GM21723 (cell line): ENCODE measurements at regions not wholly inside any gene's neighbourhood (a gene's known extent, or its start where the extent isn't known, plus 50 kb on each side); places are given as distances from the start of the nearest gene placed in this dataset.
"Not testable (repeated sequence)": the region's sequence is repeated elsewhere in the genome, so short reads cannot be mapped to it uniquely, and the experiment has no call there.

Source experiments
- ATAC-seq: cut with Tn5 transposase; IDR thresholded peaks from one replicate; pipeline ENCODE4 v1.9.1; 2021; ENCODE audit warnings: mild to moderate bottlenecking, moderate library complexity; ENCODE audit not compliant: unreplicated experiment

GRCh38 chr6:21909321-21909720 lies 315.8 kb downstream of the SOX4 start:
- ATAC-seq = no peak

DNA sequence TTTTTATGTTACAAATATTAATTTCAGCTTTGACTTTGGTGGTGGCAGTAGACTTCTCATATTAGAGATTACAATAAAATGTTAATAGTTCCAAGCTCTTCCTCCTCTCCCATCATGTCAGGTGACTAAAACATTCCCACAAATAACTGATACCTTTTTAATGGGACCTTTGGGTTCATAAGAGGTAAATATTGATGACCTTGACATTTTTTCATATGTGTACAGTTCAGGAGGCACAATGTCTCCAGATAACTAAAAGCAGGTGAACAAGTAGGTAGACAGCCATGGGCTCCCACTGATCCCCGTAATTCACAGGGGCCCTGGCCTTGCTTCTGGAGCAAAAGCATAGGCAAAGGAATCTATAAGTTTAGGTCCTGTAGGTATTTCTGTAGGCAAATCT lies 317.7 kb downstream of the SOX4 start:
- no peak for ATAC-seq

- no peak for ATAC-seq
Measured at GRCh38 chr6:21912151-21912832, 318.7 kb downstream of the SOX4 start.

- no peak for ATAC-seq
Measured at GRCh38 chr6:21914121-21914973, 320.8 kb downstream of the SOX4 start.

GRCh38 chr6:21915707-21916260 lies 322.2 kb downstream of the SOX4 start:
- no peak for ATAC-seq

- no peak for ATAC-seq
Measured at GRCh38 chr6:21918041-21918440, 324.5 kb downstream of the SOX4 start.

DNA sequence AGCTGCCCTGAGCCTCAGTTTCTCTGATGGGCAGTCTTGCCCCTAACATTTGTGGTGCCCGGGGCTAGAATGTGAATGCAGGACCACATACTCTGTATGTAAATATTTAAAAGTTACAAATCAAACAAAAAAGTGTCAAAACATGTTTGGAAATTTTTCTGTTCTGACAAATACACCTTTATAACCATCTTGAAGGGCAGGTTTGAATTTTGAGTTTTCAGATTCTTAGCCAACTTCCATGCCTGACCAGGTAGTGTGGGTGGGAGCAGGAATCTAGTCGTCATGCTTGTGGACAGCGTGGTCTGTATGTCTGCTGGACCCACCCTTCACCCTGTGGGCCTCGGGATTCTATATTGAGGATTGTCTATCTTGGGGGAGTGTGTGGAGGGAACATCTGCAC lies 325.1 kb downstream of the SOX4 start:
- ATAC-seq = no peak

DNA sequence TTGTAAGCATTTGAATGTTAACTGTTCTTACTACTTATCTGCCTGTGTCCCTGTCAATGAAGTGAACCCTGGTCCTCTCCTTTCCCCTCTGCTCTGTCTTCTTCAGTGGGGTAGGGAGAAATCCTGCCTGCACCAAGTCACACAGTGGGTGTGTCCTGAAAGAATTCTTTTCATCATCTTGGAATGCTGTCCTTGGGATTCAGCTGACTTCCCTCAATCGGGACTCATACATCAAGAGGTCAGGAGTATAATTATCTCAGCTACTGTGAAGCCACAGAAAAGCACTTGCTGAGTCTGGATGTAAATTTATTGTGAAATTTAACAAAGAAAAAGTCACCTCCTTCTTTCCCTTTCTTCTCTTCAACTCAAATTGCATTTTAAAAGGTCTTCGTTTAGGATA lies 328.5 kb downstream of the SOX4 start:
- no peak for ATAC-seq

DNA sequence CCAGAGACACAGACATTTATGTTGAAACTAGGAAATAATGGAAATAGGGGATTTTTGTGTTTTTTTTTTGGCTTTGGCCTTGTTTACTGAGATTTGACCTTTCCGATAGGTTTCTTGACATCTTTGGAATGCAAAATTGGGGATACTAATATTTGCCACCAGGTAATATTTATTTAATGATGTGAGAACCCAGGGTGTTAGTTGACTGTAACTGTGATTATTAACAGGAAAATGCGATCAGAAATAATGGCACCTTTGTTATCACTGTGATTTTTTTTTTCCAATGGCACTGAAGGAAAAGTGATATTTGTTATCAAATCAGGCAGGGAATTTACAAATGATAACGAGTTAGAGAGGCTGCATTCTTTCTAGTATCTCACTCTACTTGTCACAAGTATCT lies 330.5 kb downstream of the SOX4 start:
- ATAC-seq = no peak

DNA sequence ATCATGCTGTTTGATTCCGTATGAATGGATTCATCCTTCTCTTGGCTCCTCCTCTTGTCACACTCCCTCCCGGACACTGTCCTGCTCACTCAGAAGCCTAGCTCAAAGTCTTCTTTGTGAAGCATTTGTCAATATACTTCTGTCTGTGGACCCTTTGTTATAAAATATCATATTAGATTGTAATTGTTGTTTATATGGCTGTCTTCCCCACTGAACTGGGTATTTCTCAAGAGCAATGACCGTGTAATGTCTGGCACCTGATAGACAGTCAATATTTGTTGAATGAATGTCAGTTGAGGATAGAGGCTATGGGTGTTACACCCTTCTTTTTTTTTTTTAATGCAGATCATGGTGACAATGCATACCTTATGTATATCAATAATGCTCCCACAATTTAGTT lies 335.3 kb downstream of the SOX4 start:
- no peak for ATAC-seq

- ATAC-seq = no peak
Measured at GRCh38 chr6:21931641-21932335, 338.2 kb downstream of the SOX4 start.

DNA sequence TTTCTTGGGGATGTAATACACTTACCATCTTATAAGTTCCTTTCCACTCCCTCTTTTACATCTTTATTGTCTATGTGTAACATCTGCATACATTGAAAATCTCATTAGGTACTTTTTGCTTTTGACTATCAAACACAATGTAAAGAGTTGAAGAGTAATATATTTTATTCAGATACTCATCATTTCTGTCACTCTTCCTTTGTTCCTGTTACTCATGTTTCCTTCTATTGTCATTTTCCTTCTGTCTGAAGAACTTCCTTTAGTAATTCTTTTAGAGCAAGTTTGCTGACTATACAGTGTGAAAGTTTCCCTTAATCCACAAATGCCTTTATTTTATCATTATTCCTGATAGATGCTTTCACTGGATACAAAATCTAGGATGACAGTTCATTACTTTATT lies 339.8 kb downstream of the SOX4 start:
- no peak for ATAC-seq

DNA sequence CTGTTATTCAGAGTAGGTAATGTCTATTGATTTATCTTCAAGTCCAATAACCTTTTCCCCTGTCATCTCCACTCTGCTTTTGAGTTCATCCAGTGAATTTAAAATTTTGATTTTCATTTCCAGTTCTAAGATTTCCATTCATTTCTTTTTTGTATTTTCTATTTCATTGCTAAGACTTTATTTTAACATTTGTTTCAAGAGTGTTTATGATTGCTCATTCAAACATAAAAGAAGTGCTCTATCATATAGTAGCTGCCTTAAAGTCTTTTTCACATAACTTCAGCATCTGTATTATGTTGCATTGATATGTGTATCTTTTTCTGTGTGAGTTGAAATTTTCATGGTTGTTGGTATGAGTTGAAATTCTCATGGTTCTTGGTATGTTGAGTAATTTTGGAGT lies 341.6 kb downstream of the SOX4 start:
- no peak for ATAC-seq

GRCh38 chr6:21935561-21936028 lies 342.0 kb downstream of the SOX4 start:
- ATAC-seq = no peak

DNA sequence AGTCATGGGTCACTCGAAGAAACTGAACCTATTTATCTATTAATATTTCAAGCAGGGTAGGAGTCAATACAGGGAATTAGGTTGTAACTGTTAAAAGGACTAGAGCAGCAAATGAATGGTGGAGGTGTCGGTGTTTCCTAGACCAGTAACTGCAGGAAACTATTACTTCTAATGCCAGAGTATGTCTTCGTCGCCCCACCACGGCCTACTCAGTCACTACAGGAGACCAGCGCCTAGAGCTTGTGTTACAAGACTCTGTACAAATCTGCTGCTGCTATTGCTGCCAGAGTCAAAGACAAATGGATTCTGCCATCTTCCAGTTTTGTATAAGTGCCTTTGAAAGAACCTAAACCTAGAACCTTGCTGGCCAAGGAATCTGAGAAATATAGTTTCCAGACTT lies 343.9 kb downstream of the SOX4 start:
- ATAC-seq = no peak

DNA sequence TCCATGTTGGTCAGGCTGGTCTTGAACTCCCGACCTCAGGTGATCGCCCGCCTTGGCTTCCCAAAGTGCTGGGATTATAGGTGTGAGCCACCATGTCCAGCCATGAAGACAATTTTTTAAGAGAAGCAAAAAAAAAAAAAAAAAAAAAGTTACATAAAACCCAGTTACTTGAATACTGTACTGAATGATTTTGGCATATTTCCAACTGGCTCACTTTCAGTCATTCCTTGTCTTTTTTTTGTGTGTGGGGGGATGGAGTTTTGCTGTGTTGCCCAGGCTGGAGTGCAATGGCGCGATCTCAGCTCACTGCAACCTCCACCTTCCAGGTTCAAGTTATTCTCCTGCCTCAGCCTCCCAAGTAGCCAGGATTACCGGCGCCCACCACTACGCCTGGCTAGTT lies 345.5 kb downstream of the SOX4 start:
- not testable (repeated sequence) for ATAC-seq

- ATAC-seq = no peak
Measured at GRCh38 chr6:21941926-21942325, 348.4 kb downstream of the SOX4 start.

- ATAC-seq = no peak
Measured at GRCh38 chr6:21942897-21943296, 349.3 kb downstream of the SOX4 start.

DNA sequence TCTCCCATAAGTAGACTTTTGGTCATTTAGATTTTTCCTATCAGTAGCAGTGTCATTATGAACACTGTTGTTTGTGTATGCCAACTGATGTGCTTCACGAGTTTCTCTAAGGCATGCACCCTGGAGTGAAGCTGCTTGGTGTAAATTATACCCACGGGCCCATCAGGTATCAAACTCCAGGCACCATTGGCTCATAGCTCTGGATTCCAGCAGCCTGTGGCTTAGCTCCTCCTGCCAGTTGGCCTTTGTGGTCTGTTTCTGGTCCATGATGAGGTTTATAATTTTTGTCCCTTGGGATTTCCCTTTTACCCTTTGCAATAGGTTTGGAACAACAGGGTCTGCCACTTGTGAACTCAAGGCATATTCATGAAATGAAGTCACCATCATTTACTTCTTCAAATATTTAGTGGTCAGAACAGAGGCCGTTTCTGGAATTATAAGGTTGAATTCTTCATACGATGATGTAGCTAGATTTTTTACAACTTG lies 350.5 kb downstream of the PRL start:
- ATAC-seq = no peak

GRCh38 chr6:21947227-21947626 lies 349.6 kb downstream of the PRL start:
- not testable (repeated sequence) for ATAC-seq

DNA sequence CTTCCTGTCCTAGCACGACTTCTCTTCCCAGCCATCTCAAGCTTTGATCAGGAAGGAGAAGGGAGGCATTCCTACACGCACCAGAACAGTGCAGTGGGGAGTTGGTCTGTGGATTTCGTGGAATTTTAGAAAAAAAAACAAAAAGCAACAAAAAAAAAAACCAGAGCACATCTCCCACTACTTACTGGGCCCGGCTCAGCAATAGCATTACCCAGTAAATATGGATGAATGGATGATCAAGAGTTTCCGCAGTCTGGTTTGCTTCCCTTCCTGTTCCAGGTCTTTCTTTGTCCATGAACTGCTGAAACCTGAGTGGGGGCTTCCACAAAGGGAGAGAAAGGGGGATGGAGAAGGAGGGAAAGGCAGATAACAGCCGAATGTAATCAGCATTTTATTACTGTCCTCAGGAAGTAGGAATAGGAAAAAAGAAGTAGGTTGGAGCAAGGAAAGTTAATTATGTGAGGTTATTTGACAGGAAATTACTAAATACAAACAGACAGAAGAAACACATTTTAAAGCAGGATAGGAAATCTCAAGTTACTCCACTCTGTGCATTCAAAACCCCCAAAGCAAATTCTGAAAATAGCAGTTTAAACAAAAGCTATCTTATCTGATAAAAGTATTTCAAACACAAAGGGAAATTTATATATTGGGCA lies 349.0 kb downstream of the PRL start:
- ATAC-seq = no peak
